ENCODE measurements at regions not wholly inside any gene's neighbourhood (a gene's known extent, or its start where the extent isn't known, plus 50 kb on each side); places are given as distances from the start of the nearest gene placed in this dataset.

DNA sequence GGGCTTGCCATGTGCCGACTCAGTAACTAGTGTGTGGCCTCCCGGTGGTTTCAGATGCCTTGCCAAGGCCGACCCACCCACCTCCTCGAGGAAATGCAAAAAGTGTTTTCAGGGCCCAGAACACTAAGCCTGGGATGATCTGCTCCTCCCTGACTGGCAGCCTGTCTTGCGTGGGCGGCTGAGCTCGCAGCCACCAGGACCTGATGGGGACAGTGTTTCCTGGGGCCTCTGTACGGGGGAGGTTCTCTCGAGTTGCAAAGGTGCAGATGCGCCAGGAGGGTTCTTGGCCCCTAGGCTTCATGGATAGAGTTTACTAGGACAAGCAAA lies 85.2 kb downstream of the GLI2 start:
- TF ChIP-seq CTCF (conservative IDR thresholded peaks at IDR 0.05; ENCODE audit: low read length) (no peak), EZH2phosphoT487 (IDR thresholded peaks at IDR 0.05; ENCODE audit: borderline replicate concordance) (no peak)
